Neural cell (in vitro differentiated cells): ENCODE measurements at regions not wholly inside any gene's neighbourhood (a gene's known extent, or its start where the extent isn't known, plus 50 kb on each side); places are given as distances from the start of the nearest gene placed in this dataset.
"Not testable (repeated sequence)": the region's sequence is repeated elsewhere in the genome, so short reads cannot be mapped to it uniquely, and the experiment has no call there.

Source experiments
- H2AFZ ChIP-seq: fragments of 200-600, 300-800 bp; sonication (generic), shearing (Covaris generic); 2 replicates; pipeline ENCODE4 v1.6.0; 2014; ENCODE audit warnings: low read depth, mild to moderate bottlenecking, antibody characterized with exemption, low read length, moderate library complexity
- H3F3A ChIP-seq: fragments of 200-600 bp; shearing (Covaris generic); 2 replicates; pipeline ENCODE4 v1.6.1; 2016; ENCODE audit warnings: mild to moderate bottlenecking, moderate library complexity, mixed read lengths, antibody characterized with exemption, low read length; ENCODE audit not compliant: insufficient read depth, poor library complexity, severe bottlenecking
- H3K27ac ChIP-seq: fragments of 200-600, 300-800 bp; sonication (generic), shearing (Covaris generic); 2 replicates; pipeline ENCODE4 v1.5.1; 2014; ENCODE audit warnings: mild to moderate bottlenecking, low read length, moderate library complexity
- H3K27me3 ChIP-seq: fragments of 300-800, 200-600 bp; sonication (generic), shearing (Covaris generic); 2 replicates; pipeline ENCODE4 v1.6.0; 2014; ENCODE audit warnings: mild to moderate bottlenecking, low read depth, low read length, moderate library complexity; ENCODE audit not compliant: insufficient read depth
- H3K36me3 ChIP-seq: fragments of 300-800, 200-600 bp; sonication (generic), shearing (Covaris generic); 2 replicates; pipeline ENCODE4 v1.5.1; 2014; ENCODE audit warnings: mild to moderate bottlenecking, antibody characterized with exemption, low read length, moderate library complexity; ENCODE audit not compliant: insufficient read depth
- H3K4me2 ChIP-seq: fragments of 300-800, 200-600 bp; sonication (generic), shearing (Covaris generic); 2 replicates; pipeline ENCODE4 v1.6.0; 2014; ENCODE audit warnings: mild to moderate bottlenecking, low read length
- H3K4me3 ChIP-seq: fragments of 300-800, 200-600 bp; sonication (generic), shearing (Covaris generic); 2 replicates; pipeline ENCODE4 v1.5.1; 2014; ENCODE audit warnings: mild to moderate bottlenecking, low read length, moderate library complexity
- H3K79me2 ChIP-seq: fragments of 200-600 bp; shearing (Covaris generic); replicated peaks from 2 replicates; pipeline ENCODE4 v1.6.0; 2014; ENCODE audit warnings: mild to moderate bottlenecking, low read length, moderate library complexity; ENCODE audit not compliant: insufficient read depth
- H3K9ac ChIP-seq: fragments of 300-800, 200-600 bp; sonication (generic), shearing (Covaris generic); 2 replicates; pipeline ENCODE4 v1.6.1; 2016; ENCODE audit warnings: mild to moderate bottlenecking, low read length, mixed read lengths
- H3K9me2 ChIP-seq: fragments of 200-600 bp; shearing (Covaris generic); 2 replicates; pipeline ENCODE4 v1.6.1; 2016; ENCODE audit warnings: mild to moderate bottlenecking, low read length, mixed read lengths; ENCODE audit not compliant: insufficient read depth
- H3K9me3 ChIP-seq: fragments of 200-600, 300-800 bp; sonication (generic), shearing (Covaris generic); 2 replicates; pipeline ENCODE4 v1.6.1; 2016; ENCODE audit warnings: mild to moderate bottlenecking, mixed run types, low read length, moderate library complexity, mixed read lengths
- H4K20me1 ChIP-seq: fragments of 200-600 bp; shearing (Covaris generic); 2 replicates; pipeline ENCODE4 v1.6.1; 2016; ENCODE audit warnings: mild to moderate bottlenecking, mixed run types; ENCODE audit not compliant: insufficient read depth
- CTCF ChIP-seq: fragments of 450-650 bp; IDR thresholded peaks from 2 replicates; pipeline ENCODE4 v1.5.1; 2014; ENCODE audit warnings: antibody characterized with exemption, mild to moderate bottlenecking, moderate library complexity; ENCODE audit not compliant: poor library complexity, severe bottlenecking
- EP300 ChIP-seq: fragments of 450-650 bp; conservative IDR thresholded peaks from 2 replicates; pipeline ENCODE4 v1.6.1; 2014; ENCODE audit warnings: antibody characterized with exemption, mild to moderate bottlenecking, moderate library complexity; ENCODE audit not compliant: poor library complexity, severe bottlenecking
- EZH2 ChIP-seq: fragments of 200-600, 300-800 bp; shearing (Covaris generic), sonication (generic); IDR thresholded peaks from 2 replicates; pipeline ENCODE4 v1.6.1; 2014; ENCODE audit warnings: antibody characterized with exemption, low read length, borderline replicate concordance, mild to moderate bottlenecking; ENCODE audit not compliant: insufficient read depth, poor library complexity, severe bottlenecking
- MXI1 ChIP-seq: fragments of 450-650 bp; conservative IDR thresholded peaks from 2 replicates; pipeline ENCODE4 v1.6.1; 2014; ENCODE audit warnings: antibody characterized with exemption, mild to moderate bottlenecking; ENCODE audit not compliant: poor library complexity, severe bottlenecking
- POLR2AphosphoS5 ChIP-seq: IDR thresholded peaks from 2 replicates; pipeline ENCODE4 v1.6.1; 2012
- RAD21 ChIP-seq: fragments of 450-650 bp; conservative IDR thresholded peaks from 2 replicates; pipeline ENCODE4 v1.6.1; 2014; ENCODE audit warnings: antibody characterized with exemption, mild to moderate bottlenecking, moderate library complexity
- REST ChIP-seq: IDR thresholded peaks from 2 replicates; pipeline ENCODE4 v1.6.1; 2012; ENCODE audit warnings: borderline replicate concordance
- SMC3 ChIP-seq: fragments of 450-650 bp; conservative IDR thresholded peaks from 2 replicates; pipeline ENCODE4 v1.6.1; 2014; ENCODE audit warnings: antibody characterized with exemption, mild to moderate bottlenecking, moderate library complexity; ENCODE audit not compliant: poor library complexity
- TAF1 ChIP-seq: IDR thresholded peaks from 2 replicates; pipeline ENCODE4 v1.6.1; 2012; ENCODE audit warnings: low read depth

- Histone ChIP-seq H2AFZ (no peak overlapping the region), H3K27ac (no peak overlapping the region), H3K9me3 (no peaks in the 10 kb centered on the region), H3K4me2 (no peak overlapping the region), H3K9me2 (no peaks in the 10 kb centered on the region), H3K36me3 (no peaks in the 10 kb centered on the region), H3F3A (no peaks in the 10 kb centered on the region), H3K9ac (no peak overlapping the region), H3K27me3 (no peaks in the 10 kb centered on the region), H3K79me2 (no peaks in the 10 kb centered on the region), H4K20me1 (no peaks in the 10 kb centered on the region), H3K4me3 (no peak overlapping the region)
- TF ChIP-seq MXI1: no peak
- no peak for TF ChIP-seq SMC3
- no peak for TF ChIP-seq RAD21
- TF ChIP-seq TAF1: no peak
- no peak for TF ChIP-seq EZH2
- TF ChIP-seq POLR2AphosphoS5: no peak
- TF ChIP-seq REST: no peak
- TF ChIP-seq EP300: no peak
- no peak for TF ChIP-seq CTCF
Measured at GRCh38 chr10:33588974-33589600, 254.6 kb upstream of the NRP1 start.

GRCh38 chr10:33584596-33584995, 250.1 kb upstream of the NRP1 start:
- H2AFZ ChIP-seq, H3K4me2 ChIP-seq, H3K9ac ChIP-seq, H4K20me1 ChIP-seq, H3K9me3 ChIP-seq, H3K4me3 ChIP-seq, H3K9me2 ChIP-seq, H3F3A ChIP-seq, H3K27ac ChIP-seq, H3K36me3 ChIP-seq, H3K79me2 ChIP-seq, H3K27me3 ChIP-seq: not testable (repeated sequence)

GRCh38 chr10:33579996-33580395, 245.5 kb upstream of the NRP1 start:
- Histone ChIP-seq H3K9me3 (no peaks in the 10 kb centered on the region), H3K4me2 (no peak overlapping the region), H3K36me3 (no peaks in the 10 kb centered on the region), H3K4me3 (no peak overlapping the region), H4K20me1 (no peaks in the 10 kb centered on the region), H3F3A (no peaks in the 10 kb centered on the region), H3K27me3 (no peaks in the 10 kb centered on the region), H3K9ac (no peak overlapping the region), H3K27ac (no peak overlapping the region), H3K9me2 (no peaks in the 10 kb centered on the region), H2AFZ (no peak overlapping the region), H3K79me2 (no peaks in the 10 kb centered on the region)
- no peak for TF ChIP-seq SMC3
- TF ChIP-seq MXI1: no peak
- no peak for TF ChIP-seq RAD21
